ENCODE measurements at regions not wholly inside any gene's neighbourhood (a gene's known extent, or its start where the extent isn't known, plus 50 kb on each side); places are given as distances from the start of the nearest gene placed in this dataset.

- H3K27ac ChIP-seq (ENCODE audit: low read depth, low read length) = no peak overlapping the region
- no peaks in the 10 kb centered on the region for H3K36me3 ChIP-seq (ENCODE audit: insufficient read depth, low read length)
- H3K9ac ChIP-seq (ENCODE audit: low read depth, low read length) = no peak overlapping the region
- 94% methylated on average over 3 of the region's 3 CpGs for WGBS
- H3K27me3 ChIP-seq (ENCODE audit: insufficient read depth, low read length) = no peaks in the 10 kb centered on the region
- peaks cover 22% of the 10 kb centered on the region; the same call in 1 of the 2 replicates for H3K4me1 ChIP-seq (ENCODE audit: insufficient read depth, low read length)
- H3K9me3 ChIP-seq (ENCODE audit: insufficient read depth, low read depth, low read length) = no peaks in the 10 kb centered on the region
- no peak overlapping the region for H3K4me3 ChIP-seq (ENCODE audit: low read length)
These were observed 445.6 kb upstream of the ADAMTS5 start for GRCh38 chr21:27412530-27412929.

- WGBS = 100% methylated on average over 1 of the region's 2 CpGs
- H3K9ac ChIP-seq (ENCODE audit: low read depth, low read length) = no peak overlapping the region
- peaks cover 10% of the 10 kb centered on the region; the same call in 1 of the 2 replicates for H3K4me1 ChIP-seq (ENCODE audit: insufficient read depth, low read length)
- H3K4me3 ChIP-seq (ENCODE audit: low read length) = no peak overlapping the region
- no peaks in the 10 kb centered on the region for H3K9me3 ChIP-seq (ENCODE audit: insufficient read depth, low read depth, low read length)
- no peak overlapping the region for H3K27ac ChIP-seq (ENCODE audit: low read depth, low read length)
- H3K36me3 ChIP-seq (ENCODE audit: insufficient read depth, low read length) = no peaks in the 10 kb centered on the region
- no peaks in the 10 kb centered on the region for H3K27me3 ChIP-seq (ENCODE audit: insufficient read depth, low read length)
These were observed 441.9 kb upstream of the ADAMTS5 start for GRCh38 chr21:27408826-27409225.

DNA sequence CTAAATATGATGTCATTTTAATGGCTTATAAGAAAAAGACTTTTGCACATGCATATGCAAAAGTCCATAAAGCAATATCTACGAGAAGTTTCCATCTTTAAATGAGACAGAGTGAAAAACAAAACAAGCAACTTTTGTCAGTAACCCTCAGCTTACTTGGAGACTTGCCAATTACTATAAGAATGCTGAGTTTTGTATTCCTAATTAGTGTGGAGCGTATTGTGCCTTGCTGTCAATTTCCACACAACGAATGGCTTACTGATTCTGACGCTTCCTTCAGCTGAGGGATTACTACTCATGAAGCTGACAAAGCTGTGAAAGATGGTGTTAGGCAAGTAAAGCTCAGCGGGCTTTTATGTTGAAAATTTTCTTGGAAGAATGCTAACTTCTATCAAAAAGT is 440.4 kb upstream of the ADAMTS5 start:
- Histone ChIP-seq H3K4me1 (ENCODE audit: insufficient read depth, low read length) (peaks cover 5% of the 10 kb centered on the region; the same call in 1 of the 2 replicates), H3K4me3 (ENCODE audit: low read length) (no peak overlapping the region), H3K9ac (ENCODE audit: low read depth, low read length) (no peak overlapping the region), H3K27me3 (ENCODE audit: insufficient read depth, low read length) (no peaks in the 10 kb centered on the region), H3K27ac (ENCODE audit: low read depth, low read length) (no peak overlapping the region), H3K9me3 (ENCODE audit: insufficient read depth, low read depth, low read length) (no peaks in the 10 kb centered on the region), H3K36me3 (ENCODE audit: insufficient read depth, low read length) (no peaks in the 10 kb centered on the region)
- 89% methylated on average over 4 of the region's 5 CpGs for WGBS

DNA sequence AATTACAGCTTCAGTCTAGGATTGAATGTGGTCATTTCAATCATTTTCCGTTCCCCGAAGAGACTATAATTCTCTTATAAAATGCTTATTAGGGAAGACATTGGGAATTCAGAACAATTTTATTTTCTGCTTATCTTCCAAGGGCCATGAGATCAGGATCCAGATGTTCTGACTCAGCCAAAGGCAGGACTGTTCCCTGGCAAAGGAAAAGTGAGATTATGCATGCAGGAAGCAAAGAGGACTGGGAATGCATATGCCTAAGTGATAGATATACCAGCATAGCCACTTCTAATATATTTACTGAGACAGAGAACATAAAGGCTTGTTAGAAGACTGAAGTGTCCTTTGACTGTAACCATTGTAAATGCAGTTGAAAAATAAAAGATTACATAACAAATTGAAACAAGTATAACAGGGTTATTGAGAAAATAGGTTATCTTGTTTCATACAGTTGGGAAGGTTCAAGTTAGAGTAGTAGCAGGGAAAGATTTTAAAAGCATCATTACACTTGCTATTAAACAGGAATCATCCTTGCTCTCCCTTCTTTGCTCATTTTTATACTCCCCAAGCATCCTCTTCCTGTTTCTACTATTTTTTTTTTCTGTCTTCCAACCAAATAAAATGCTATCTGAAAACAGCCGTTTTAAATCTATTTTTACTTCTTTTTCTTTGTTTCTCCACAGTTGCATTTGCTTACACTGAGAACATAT is 439.6 kb upstream of the ADAMTS5 start:
- 96% methylated on average over 3 of the region's 3 CpGs for WGBS
- Histone ChIP-seq H3K9ac (ENCODE audit: low read depth, low read length) (no peak overlapping the region), H3K4me1 (ENCODE audit: insufficient read depth, low read length) (peaks cover 5% of the 10 kb centered on the region; the same call in 1 of the 2 replicates), H3K9me3 (ENCODE audit: insufficient read depth, low read depth, low read length) (no peaks in the 10 kb centered on the region), H3K36me3 (ENCODE audit: insufficient read depth, low read length) (no peaks in the 10 kb centered on the region), H3K27ac (ENCODE audit: low read depth, low read length) (no peak overlapping the region), H3K4me3 (ENCODE audit: low read length) (no peak overlapping the region), H3K27me3 (ENCODE audit: insufficient read depth, low read length) (no peaks in the 10 kb centered on the region)

- no peaks in the 10 kb centered on the region for H3K36me3 ChIP-seq (ENCODE audit: insufficient read depth, low read length)
- H3K9ac ChIP-seq (ENCODE audit: low read depth, low read length) = no peak overlapping the region
- 97% methylated on average over 3 of the region's 3 CpGs for WGBS
- no peak overlapping the region for H3K27ac ChIP-seq (ENCODE audit: low read depth, low read length)
- H3K4me3 ChIP-seq (ENCODE audit: low read length) = no peak overlapping the region
- H3K9me3 ChIP-seq (ENCODE audit: insufficient read depth, low read depth, low read length) = no peaks in the 10 kb centered on the region
- no peaks in the 10 kb centered on the region for H3K27me3 ChIP-seq (ENCODE audit: insufficient read depth, low read length)
- H3K4me1 ChIP-seq (ENCODE audit: insufficient read depth, low read length) = peaks cover 5% of the 10 kb centered on the region; the same call in 1 of the 2 replicates
These were observed 436.1 kb upstream of the ADAMTS5 start for GRCh38 chr21:27403011-27403410.

- WGBS = 92% methylated on average over 4 of the region's 4 CpGs
These were observed 433.2 kb upstream of the ADAMTS5 start for GRCh38 chr21:27400045-27400444.

DNA sequence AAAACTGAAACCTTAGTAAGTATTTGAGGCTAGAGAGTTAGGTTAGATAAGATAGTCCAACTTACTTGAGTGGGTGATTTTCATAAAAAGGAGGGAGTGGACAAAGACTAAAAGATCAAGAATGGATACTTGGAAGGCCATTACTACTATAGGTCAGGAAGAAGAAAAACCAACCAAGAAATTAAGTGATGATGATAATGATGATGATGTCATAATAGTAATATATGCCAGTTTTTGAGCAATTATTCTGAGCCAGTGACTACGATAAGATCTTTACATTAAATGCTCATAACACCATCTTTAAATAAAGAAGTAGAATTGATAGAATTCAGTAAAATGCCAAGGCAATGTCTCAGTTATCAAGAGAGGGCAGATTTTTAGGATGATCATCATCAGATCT is 430.7 kb upstream of the ADAMTS5 start:
- H3K36me3 ChIP-seq (ENCODE audit: insufficient read depth, low read length) = no peaks in the 10 kb centered on the region

More at GRCh38 chr21:27400045-27400444, 433.2 kb upstream of the ADAMTS5 start:
- no peak overlapping the region for H3K4me3 ChIP-seq (ENCODE audit: low read length)
- no peaks in the 10 kb centered on the region for H3K9me3 ChIP-seq (ENCODE audit: insufficient read depth, low read depth, low read length)
- H3K36me3 ChIP-seq (ENCODE audit: insufficient read depth, low read length) = no peaks in the 10 kb centered on the region
- no peaks in the 10 kb centered on the region for H3K4me1 ChIP-seq (ENCODE audit: insufficient read depth, low read length)
- H3K27ac ChIP-seq (ENCODE audit: low read depth, low read length) = no peak overlapping the region
- no peak overlapping the region for H3K9ac ChIP-seq (ENCODE audit: low read depth, low read length)
- H3K27me3 ChIP-seq (ENCODE audit: insufficient read depth, low read length) = no peaks in the 10 kb centered on the region

GRCh38 chr21:27393726-27394125 is 426.8 kb upstream of the ADAMTS5 start:
- H3K9ac ChIP-seq (ENCODE audit: low read depth, low read length) = no peak overlapping the region

More for the DNA sequence above, 430.7 kb upstream of the ADAMTS5 start:
- Histone ChIP-seq H3K27me3 (ENCODE audit: insufficient read depth, low read length) (no peaks in the 10 kb centered on the region), H3K4me1 (ENCODE audit: insufficient read depth, low read length) (no peaks in the 10 kb centered on the region), H3K9ac (ENCODE audit: low read depth, low read length) (no peak overlapping the region), H3K9me3 (ENCODE audit: insufficient read depth, low read depth, low read length) (no peaks in the 10 kb centered on the region), H3K4me3 (ENCODE audit: low read length) (no peak overlapping the region), H3K27ac (ENCODE audit: low read depth, low read length) (no peak overlapping the region)
- no CpG with 5 or more reads among the region's 1 CpG for WGBS

DNA sequence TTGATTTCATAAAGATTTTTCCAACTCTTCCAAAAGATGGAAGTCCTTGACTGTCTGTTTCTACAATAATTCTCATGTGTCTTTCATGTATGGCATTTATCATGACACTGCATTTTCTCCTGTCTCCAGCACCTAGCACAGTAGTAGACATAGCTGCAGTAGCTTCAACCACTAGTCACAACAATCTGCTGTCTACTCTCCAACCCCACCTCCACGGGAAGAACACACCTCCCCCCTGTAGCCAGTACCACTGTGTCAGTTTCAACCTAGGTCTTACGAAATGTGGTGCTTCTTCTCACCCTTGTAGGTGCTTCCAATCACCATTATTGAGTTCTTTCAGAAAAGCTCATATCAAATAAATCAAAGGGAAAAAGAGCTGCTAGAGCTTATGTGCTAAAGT is 425.1 kb upstream of the ADAMTS5 start:
- Histone ChIP-seq H3K27me3 (ENCODE audit: insufficient read depth, low read length) (no peaks in the 10 kb centered on the region), H3K9me3 (ENCODE audit: insufficient read depth, low read depth, low read length) (no peaks in the 10 kb centered on the region), H3K27ac (ENCODE audit: low read depth, low read length) (no peak overlapping the region), H3K4me1 (ENCODE audit: insufficient read depth, low read length) (no peaks in the 10 kb centered on the region; the same call in 1 of the 2 replicates), H3K4me3 (ENCODE audit: low read length) (no peak overlapping the region), H3K9ac (ENCODE audit: low read depth, low read length) (no peak overlapping the region), H3K36me3 (ENCODE audit: insufficient read depth, low read length) (no peaks in the 10 kb centered on the region)
- WGBS = 81% methylated on average over 2 of the region's 2 CpGs

More at GRCh38 chr21:27393726-27394125, 426.8 kb upstream of the ADAMTS5 start:
- Histone ChIP-seq H3K27me3 (ENCODE audit: insufficient read depth, low read length) (no peaks in the 10 kb centered on the region), H3K36me3 (ENCODE audit: insufficient read depth, low read length) (no peaks in the 10 kb centered on the region), H3K4me1 (ENCODE audit: insufficient read depth, low read length) (no peaks in the 10 kb centered on the region), H3K4me3 (ENCODE audit: low read length) (no peak overlapping the region), H3K9me3 (ENCODE audit: insufficient read depth, low read depth, low read length) (no peaks in the 10 kb centered on the region), H3K27ac (ENCODE audit: low read depth, low read length) (no peak overlapping the region)
- WGBS = 96% methylated on average over 3 of the region's 3 CpGs

DNA sequence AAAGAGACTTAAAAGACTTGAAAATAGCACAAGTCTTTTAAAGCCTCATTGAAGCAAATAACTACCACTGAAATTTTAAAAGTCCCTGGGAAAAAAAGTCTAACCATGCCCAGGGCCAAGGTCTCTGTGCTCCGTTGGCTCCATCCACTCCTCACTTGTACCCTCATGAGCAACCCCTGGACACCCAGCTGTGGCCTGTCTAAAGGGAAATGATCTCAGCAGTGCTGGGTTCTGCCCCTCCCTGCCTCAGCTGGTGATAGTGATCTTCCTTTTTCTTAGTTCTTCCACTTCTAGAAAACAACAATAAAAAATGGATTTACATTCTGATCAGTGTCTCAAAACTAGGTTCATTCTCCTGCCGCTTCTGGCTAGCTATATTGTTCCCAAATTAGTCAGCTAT is 423.5 kb upstream of the ADAMTS5 start:
- H3K36me3 ChIP-seq (ENCODE audit: insufficient read depth, low read length) = no peaks in the 10 kb centered on the region
- H3K9me3 ChIP-seq (ENCODE audit: insufficient read depth, low read depth, low read length) = no peaks in the 10 kb centered on the region
- no peak overlapping the region for H3K4me3 ChIP-seq (ENCODE audit: low read length)
- WGBS = 88% methylated on average over 2 of the region's 2 CpGs
- no peaks in the 10 kb centered on the region; the same call in 1 of the 2 replicates for H3K4me1 ChIP-seq (ENCODE audit: insufficient read depth, low read length)
- H3K27ac ChIP-seq (ENCODE audit: low read depth, low read length) = no peak overlapping the region
- no peaks in the 10 kb centered on the region for H3K27me3 ChIP-seq (ENCODE audit: insufficient read depth, low read length)
- no peak overlapping the region for H3K9ac ChIP-seq (ENCODE audit: low read depth, low read length)

GRCh38 chr21:27388825-27389224 is 421.9 kb upstream of the ADAMTS5 start:
- Histone ChIP-seq H3K4me1 (ENCODE audit: insufficient read depth, low read length) (no peaks in the 10 kb centered on the region; the same call in 1 of the 2 replicates), H3K36me3 (ENCODE audit: insufficient read depth, low read length) (no peaks in the 10 kb centered on the region), H3K9ac (ENCODE audit: low read depth, low read length) (no peak overlapping the region), H3K9me3 (ENCODE audit: insufficient read depth, low read depth, low read length) (no peaks in the 10 kb centered on the region), H3K27me3 (ENCODE audit: insufficient read depth, low read length) (no peaks in the 10 kb centered on the region), H3K4me3 (ENCODE audit: low read length) (no peak overlapping the region), H3K27ac (ENCODE audit: low read depth, low read length) (no peak overlapping the region)
- 100% methylated on average over 2 of the region's 2 CpGs for WGBS
